WTC11 (cell line): ENCODE measurements at regions not wholly inside any gene's neighbourhood (a gene's known extent, or its start where the extent isn't known, plus 50 kb on each side); places are given as distances from the start of the nearest gene placed in this dataset.

Experiments
- ATAC-seq: fragments of 200-7000 bp; cut with Tn5 transposase; 2 replicates; pipeline ENCODE4 v1.10.0; 2021; ENCODE audit warnings: mild to moderate bottlenecking, moderate library complexity
- CTCF ChIA-PET: fragments of 300-600 bp; sonication (Branson Sonifier 250); formaldehyde crosslinking; loops from one replicate; lab custom pipeline; 2021; ENCODE audit warnings: antibody characterized with exemption; lab: Charles Lee
- POLR2A ChIA-PET: fragments of 350-600 bp; sonication (Branson Sonifier 250); formaldehyde crosslinking; loops from one replicate; lab custom pipeline; 2021; ENCODE audit warnings: antibody characterized with exemption; lab: Charles Lee
- DNase-seq: peaks from one replicate; pipeline ENCODE4 v3.0.0; 2021; ENCODE audit warnings: low spot score
- H3K27ac Mint-ChIP-seq: 2 replicates; pipeline ENCODE4 v1.8.0; 2021; ENCODE audit warnings: mixed read lengths
- H3K27me3 Mint-ChIP-seq: 2 replicates; pipeline ENCODE4 v1.8.0; 2021; ENCODE audit warnings: low read depth, mild to moderate bottlenecking, moderate library complexity, mixed read lengths
- H3K36me3 Mint-ChIP-seq: 2 replicates; pipeline ENCODE4 v1.8.0; 2021; ENCODE audit warnings: mixed read lengths
- H3K4me1 Mint-ChIP-seq: 2 replicates; pipeline ENCODE4 v1.8.0; 2022; ENCODE audit warnings: mixed read lengths
- H3K4me3 Mint-ChIP-seq: 2 replicates; pipeline ENCODE4 v1.8.0; 2021; ENCODE audit warnings: mild to moderate bottlenecking, moderate library complexity, mixed read lengths
- H3K9me3 Mint-ChIP-seq: 2 replicates; pipeline ENCODE4 v1.8.0; 2021; ENCODE audit warnings: mixed read lengths
- AFF4 ChIP-seq: sonication (generic); formaldehyde crosslinking; IDR thresholded peaks from 2 replicates; pipeline ENCODE4 v1.8.1; 2023; ENCODE audit warnings: mild to moderate bottlenecking, missing genetic modification reagents, borderline replicate concordance
- AR ChIP-seq: fragments of 250-450 bp; sonication (Bioruptor Pico); IDR thresholded peaks from 2 replicates; pipeline ENCODE4 v1.9.0; 2021; ENCODE audit warnings: mild to moderate bottlenecking
- ATF6 ChIP-seq: sonication (generic); formaldehyde crosslinking; IDR thresholded peaks from 2 replicates; pipeline ENCODE4 v1.8.1; 2023; ENCODE audit warnings: mild to moderate bottlenecking, missing genetic modification reagents
- CREM ChIP-seq: sonication (generic); formaldehyde crosslinking; IDR thresholded peaks from 2 replicates; pipeline ENCODE4 v1.8.1; 2022; ENCODE audit warnings: mild to moderate bottlenecking, missing genetic modification reagents, moderate library complexity
- EMX1 ChIP-seq: fragments of 250-450 bp; sonication (Bioruptor Pico); IDR thresholded peaks from 2 replicates; pipeline ENCODE4 v1.8.0; 2021; ENCODE audit warnings: mild to moderate bottlenecking
- ESRRA ChIP-seq: sonication (generic); formaldehyde crosslinking; IDR thresholded peaks from 2 replicates; pipeline ENCODE4 v1.8.1; 2022; ENCODE audit warnings: mild to moderate bottlenecking, missing genetic modification reagents, borderline replicate concordance
- HMGA2 ChIP-seq: fragments of 250-450 bp; sonication (Bioruptor Pico); IDR thresholded peaks from 2 replicates; pipeline ENCODE4 v1.4.0; 2021; ENCODE audit warnings: mild to moderate bottlenecking, moderate library complexity
- IRF1 ChIP-seq: sonication (generic); formaldehyde crosslinking; IDR thresholded peaks from 2 replicates; pipeline ENCODE4 v1.8.0; 2023; ENCODE audit warnings: missing genetic modification reagents
- IRF2 ChIP-seq: sonication (generic); formaldehyde crosslinking; IDR thresholded peaks from 2 replicates; pipeline ENCODE4 v1.8.0; 2022; ENCODE audit warnings: low read depth, missing genetic modification reagents, borderline replicate concordance
- JUN ChIP-seq: sonication (generic); formaldehyde crosslinking; IDR thresholded peaks from 2 replicates; pipeline ENCODE4 v1.8.0; 2023; ENCODE audit warnings: mild to moderate bottlenecking, missing genetic modification reagents
- MYBL2 ChIP-seq: sonication (generic); formaldehyde crosslinking; IDR thresholded peaks from 2 replicates; pipeline ENCODE4 v1.8.1; 2023; ENCODE audit warnings: mild to moderate bottlenecking, moderate library complexity, missing genetic modification reagents
- NR3C1 ChIP-seq: sonication (generic); formaldehyde crosslinking; conservative IDR thresholded peaks from 2 replicates; pipeline ENCODE4 v1.8.1; 2023; ENCODE audit warnings: low read depth, mild to moderate bottlenecking, missing genetic modification reagents
- PREB ChIP-seq: sonication (generic); formaldehyde crosslinking; IDR thresholded peaks from 2 replicates; pipeline ENCODE4 v1.8.1; 2022; ENCODE audit warnings: mild to moderate bottlenecking, missing genetic modification reagents, moderate library complexity, borderline replicate concordance
- PRRX2 ChIP-seq: fragments of 250-450 bp; sonication (Bioruptor Pico); IDR thresholded peaks from 2 replicates; pipeline ENCODE4 v1.8.0; 2021; ENCODE audit warnings: mild to moderate bottlenecking
- RORB ChIP-seq: fragments of 250-450 bp; sonication (Bioruptor Pico); IDR thresholded peaks from 2 replicates; pipeline ENCODE4 v1.9.0; 2021; ENCODE audit warnings: mild to moderate bottlenecking
- SMAD3 ChIP-seq: sonication (generic); formaldehyde crosslinking; IDR thresholded peaks from 2 replicates; pipeline ENCODE4 v1.8.0; 2022; ENCODE audit warnings: missing genetic modification reagents, mild to moderate bottlenecking, borderline replicate concordance
- ZBTB43 ChIP-seq: sonication (generic); formaldehyde crosslinking; IDR thresholded peaks from 2 replicates; pipeline ENCODE4 v1.8.1; 2023; ENCODE audit warnings: mild to moderate bottlenecking, missing genetic modification reagents
- ZMAT4 ChIP-seq: fragments of 250-450 bp; sonication (Bioruptor Pico); IDR thresholded peaks from 2 replicates; pipeline ENCODE4 v1.9.0; 2021; ENCODE audit warnings: mild to moderate bottlenecking
- ZNF232 ChIP-seq: sonication (generic); formaldehyde crosslinking; IDR thresholded peaks from 2 replicates; pipeline ENCODE4 v1.8.0; 2022; ENCODE audit warnings: mild to moderate bottlenecking, missing genetic modification reagents
- ZNF263 ChIP-seq: sonication (generic); formaldehyde crosslinking; IDR thresholded peaks from 2 replicates; pipeline ENCODE4 v1.8.1; 2022; ENCODE audit warnings: low read depth, mild to moderate bottlenecking, moderate library complexity, missing genetic modification reagents
- ZNF416 ChIP-seq: fragments of 250-450 bp; sonication (Bioruptor Pico); IDR thresholded peaks from 2 replicates; pipeline ENCODE4 v1.9.0; 2021; ENCODE audit warnings: mild to moderate bottlenecking, inconsistent platforms
- ZNF423 ChIP-seq: fragments of 250-450 bp; sonication (Bioruptor Pico); IDR thresholded peaks from 2 replicates; pipeline ENCODE4 v2.1.2; 2022; ENCODE audit warnings: mild to moderate bottlenecking, moderate library complexity

- ATAC-seq (no peak), DNase-seq (no peak)
- H3K27ac Mint-ChIP-seq, result no peak overlapping the region
- TF ChIP-seq AR (CRISPR knock-in tag), result no peak
- TF ChIP-seq ESRRA, result no peak
- TF ChIP-seq PREB (CRISPR knock-in tag), result no peak
- TF ChIP-seq ZMAT4, result no peak
- no peak for TF ChIP-seq JUN (CRISPR knock-in tag)
- TF ChIP-seq EMX1 (CRISPR knock-in tag), result no peak
- TF ChIP-seq NR3C1 (CRISPR knock-in tag), result no peak
- no peak for TF ChIP-seq ATF6
- TF ChIP-seq ZBTB43 (CRISPR knock-in tag), result no peak
- no peak for TF ChIP-seq IRF2
- TF ChIP-seq SMAD3 (CRISPR knock-in tag), result no peak
- TF ChIP-seq ZNF263 (CRISPR knock-in tag), result no peak
- no peak for TF ChIP-seq CREM
- TF ChIP-seq ZNF416 (CRISPR knock-in tag), result no peak
- TF ChIP-seq RORB (CRISPR knock-in tag), result no peak
- CTCF ChIA-PET, result no interaction called here
- no peak overlapping the region for H3K4me3 Mint-ChIP-seq
- H3K36me3 Mint-ChIP-seq, result no peaks in the 10 kb centered on the region
- H3K4me1 Mint-ChIP-seq, result peaks cover 6% of the 10 kb centered on the region
- H3K9me3 Mint-ChIP-seq, result peaks cover 9% of the 10 kb centered on the region
- no peaks in the 10 kb centered on the region for H3K27me3 Mint-ChIP-seq
- POLR2A ChIA-PET, result no interaction called here
Measured at GRCh38 chr2:83565181-83565580, 893.9 kb downstream of the SUCLG1 start.

- H3K9me3 Mint-ChIP-seq, result peaks cover 26% of the 10 kb centered on the region
- POLR2A ChIA-PET, result no interaction called here
- CTCF ChIA-PET, result no interaction called here
Measured at GRCh38 chr2:83561592-83561991, 897.5 kb downstream of the SUCLG1 start.

More at GRCh38 chr2:83561592-83561991, 897.5 kb downstream of the SUCLG1 start:
- DNase-seq (no peak), ATAC-seq (no peak)
- no peaks in the 10 kb centered on the region for H3K27me3 Mint-ChIP-seq
- TF ChIP-seq ESRRA (no peak), HMGA2 (no peak), ZNF232 (CRISPR knock-in tag) (no peak), ZNF423 (CRISPR knock-in tag) (no peak), AFF4 (CRISPR knock-in tag) (no peak), PRRX2 (CRISPR knock-in tag) (no peak), ZNF263 (CRISPR knock-in tag) (no peak), ZMAT4 (no peak), IRF1 (CRISPR knock-in tag) (no peak), MYBL2 (CRISPR knock-in tag) (no peak)
- peaks cover 9% of the 10 kb centered on the region for H3K4me1 Mint-ChIP-seq
- no peak overlapping the region for H3K27ac Mint-ChIP-seq
- H3K4me3 Mint-ChIP-seq, result no peak overlapping the region
- peaks cover 4% of the 10 kb centered on the region for H3K36me3 Mint-ChIP-seq
